Panc1 (cell line): ENCODE measurements at regions not wholly inside any gene's neighbourhood (a gene's known extent, or its start where the extent isn't known, plus 50 kb on each side); places are given as distances from the start of the nearest gene placed in this dataset.

Source experiments
- ATAC-seq: fragments of 200-7000 bp; cut with Tn5 transposase; 2 replicates; pipeline ENCODE4 v1.9.1; 2020; ENCODE audit warnings: mild to moderate bottlenecking, moderate library complexity
- BruUV-seq: library from RNA; stranded (reverse); fragments of 400-500 nt; replicated peaks from 2 replicates; lab custom pipeline; 2021; lab: Mats Ljungman, UMichigan
- CTCF ChIA-PET: fragments of 300-600 bp; sonication (Branson Sonifier 250); formaldehyde crosslinking; loops from one replicate; lab custom pipeline; 2022; ENCODE audit warnings: antibody characterized with exemption; lab: Charles Lee
- POLR2A ChIA-PET: fragments of 300-600 bp; sonication (Branson Sonifier 250); formaldehyde crosslinking; loops from one replicate; lab custom pipeline; 2022; ENCODE audit warnings: antibody characterized with exemption; lab: Charles Lee
- DNase-seq: peaks from one replicate; pipeline ENCODE4 v3.0.0-alpha.2; 2010; ENCODE audit warnings: low read depth, low spot score
- H3K27ac ChIP-seq: 2 replicates; pipeline ENCODE4 v1.5.1; 2011; ENCODE audit warnings: mild to moderate bottlenecking, low read length, inconsistent platforms
- H3K27me3 ChIP-seq: fragments of 200-500 bp; sonication (Bioruptor generic); 2 replicates; pipeline ENCODE4 v1.6.0; 2014; ENCODE audit warnings: low read length, inconsistent platforms; ENCODE audit not compliant: control insufficient read depth, insufficient read depth
- H3K36me3 ChIP-seq: fragments of 200-500 bp; sonication (Bioruptor generic); 2 replicates; pipeline ENCODE4 v1.5.1; 2014; ENCODE audit warnings: inconsistent platforms, mild to moderate bottlenecking, low read length, moderate library complexity; ENCODE audit not compliant: control insufficient read depth, insufficient read depth
- H3K4me1 ChIP-seq: 2 replicates; pipeline ENCODE4 v1.5.1; 2011; ENCODE audit warnings: inconsistent platforms, mild to moderate bottlenecking, low read length, moderate library complexity; ENCODE audit not compliant: control insufficient read depth, insufficient read depth
- H3K4me3 ChIP-seq, 2 experiments: 2 replicates each; pipeline ENCODE4 v1.5.1; 2011 to 2012; ENCODE audit warnings: low read depth in 2 of 2, low read length in 2 of 2, mild to moderate bottlenecking in 2 of 2, inconsistent platforms in 1 of 2, moderate library complexity in 1 of 2
- H3K9me3 ChIP-seq: fragments of 200-500 bp; sonication (Bioruptor generic); 2 replicates; pipeline ENCODE4 v1.5.1; 2014; ENCODE audit warnings: low read depth, mild to moderate bottlenecking, inconsistent platforms, low read length, moderate library complexity; ENCODE audit not compliant: control insufficient read depth, insufficient read depth
- CTCF ChIP-seq: fragments of 450-650 bp; IDR thresholded peaks from 2 replicates; pipeline ENCODE4 v1.5.1; 2017; ENCODE audit warnings: mild to moderate bottlenecking
- POLR2AphosphoS5 ChIP-seq: IDR thresholded peaks from 2 replicates; pipeline ENCODE4 v1.6.1; 2012; ENCODE audit warnings: mild to moderate bottlenecking, low read depth, low read length, moderate library complexity
- SIN3A ChIP-seq: IDR thresholded peaks from 2 replicates; pipeline ENCODE4 v1.6.1; 2012; ENCODE audit warnings: low read depth, mild to moderate bottlenecking, low read length, moderate library complexity, borderline replicate concordance; ENCODE audit not compliant: insufficient read depth
- TCF7L2 ChIP-seq: IDR thresholded peaks from 2 replicates; pipeline ENCODE4 v1.6.1; 2011; ENCODE audit warnings: mild to moderate bottlenecking, low read depth, low read length, inconsistent platforms
- in situ Hi-C: cut with HindIII; loops from 2 replicates; pipeline ENCODE4 v1.10.0; 2016; ENCODE audit warnings: low sequenced_read_pairs, low pct_unique_long_range_greater_than_20kb
- intact Hi-C: fragments of 100-400 bp; cut with micrococcal nuclease; formaldehyde crosslinking; loops from one replicate; pipeline ENCODE4 v1.10.0; 2022; ENCODE audit not compliant: unreplicated experiment
- TF ChIP-seq, protein P1 (sequence below), 2 experiments: IDR thresholded peaks; 2 replicates each; pipeline ENCODE4 v1.6.1; 2011 to 2012; ENCODE audit warnings: low read depth in 2 of 2, control low read depth in 1 of 2, low read length in 1 of 2, mild to moderate bottlenecking in 1 of 2, moderate library complexity in 1 of 2; ENCODE audit not compliant: insufficient read depth in 1 of 2

DNA sequence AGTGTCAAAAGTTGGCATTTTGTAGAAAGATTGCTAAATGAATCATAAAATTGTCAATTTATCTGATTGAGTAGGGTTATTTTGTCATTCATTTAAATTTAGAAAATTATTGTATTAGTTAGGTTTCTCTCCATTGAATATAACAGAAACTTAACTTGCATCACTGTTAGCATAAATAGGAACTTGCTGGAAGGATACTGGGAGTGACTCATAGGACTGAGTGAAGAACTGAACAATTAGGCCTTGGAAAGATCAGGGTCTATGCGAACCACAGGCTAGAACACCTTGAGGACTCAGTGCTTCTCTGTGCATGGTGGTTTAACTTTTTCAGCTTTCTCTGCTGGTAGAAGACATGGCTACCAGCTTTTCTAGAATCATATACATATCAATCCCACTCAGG lies 67.7 kb upstream of the IFNGR1 start:
- no peak for ATAC-seq
- no TSS peak for BruUV-seq
- no peak overlapping the region for H3K4me3 ChIP-seq
- CTCF ChIA-PET = no interaction called here
- no peak for TF ChIP-seq CTCF
- TF ChIP-seq POLR2AphosphoS5 = no peak
- TF ChIP-seq, protein P1, sequence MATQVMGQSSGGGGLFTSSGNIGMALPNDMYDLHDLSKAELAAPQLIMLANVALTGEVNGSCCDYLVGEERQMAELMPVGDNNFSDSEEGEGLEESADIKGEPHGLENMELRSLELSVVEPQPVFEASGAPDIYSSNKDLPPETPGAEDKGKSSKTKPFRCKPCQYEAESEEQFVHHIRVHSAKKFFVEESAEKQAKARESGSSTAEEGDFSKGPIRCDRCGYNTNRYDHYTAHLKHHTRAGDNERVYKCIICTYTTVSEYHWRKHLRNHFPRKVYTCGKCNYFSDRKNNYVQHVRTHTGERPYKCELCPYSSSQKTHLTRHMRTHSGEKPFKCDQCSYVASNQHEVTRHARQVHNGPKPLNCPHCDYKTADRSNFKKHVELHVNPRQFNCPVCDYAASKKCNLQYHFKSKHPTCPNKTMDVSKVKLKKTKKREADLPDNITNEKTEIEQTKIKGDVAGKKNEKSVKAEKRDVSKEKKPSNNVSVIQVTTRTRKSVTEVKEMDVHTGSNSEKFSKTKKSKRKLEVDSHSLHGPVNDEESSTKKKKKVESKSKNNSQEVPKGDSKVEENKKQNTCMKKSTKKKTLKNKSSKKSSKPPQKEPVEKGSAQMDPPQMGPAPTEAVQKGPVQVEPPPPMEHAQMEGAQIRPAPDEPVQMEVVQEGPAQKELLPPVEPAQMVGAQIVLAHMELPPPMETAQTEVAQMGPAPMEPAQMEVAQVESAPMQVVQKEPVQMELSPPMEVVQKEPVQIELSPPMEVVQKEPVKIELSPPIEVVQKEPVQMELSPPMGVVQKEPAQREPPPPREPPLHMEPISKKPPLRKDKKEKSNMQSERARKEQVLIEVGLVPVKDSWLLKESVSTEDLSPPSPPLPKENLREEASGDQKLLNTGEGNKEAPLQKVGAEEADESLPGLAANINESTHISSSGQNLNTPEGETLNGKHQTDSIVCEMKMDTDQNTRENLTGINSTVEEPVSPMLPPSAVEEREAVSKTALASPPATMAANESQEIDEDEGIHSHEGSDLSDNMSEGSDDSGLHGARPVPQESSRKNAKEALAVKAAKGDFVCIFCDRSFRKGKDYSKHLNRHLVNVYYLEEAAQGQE (IDR thresholded peaks at IDR 0.05; ENCODE audit: insufficient read depth in 1 of 2, low read depth in 2 of 2, low read length in 1 of 2) = no peak
- no peak for TF ChIP-seq TCF7L2
- TF ChIP-seq SIN3A = no peak
- H3K27ac ChIP-seq = no peak overlapping the region
- no peaks in the 10 kb centered on the region for H3K4me1 ChIP-seq
- intact Hi-C loops (no loop called here), in situ Hi-C loops (no loop called here)
- no peaks in the 10 kb centered on the region for H3K27me3 ChIP-seq
- DNase-seq = no peak
- no peaks in the 10 kb centered on the region for H3K9me3 ChIP-seq
- no peaks in the 10 kb centered on the region for H3K36me3 ChIP-seq
- POLR2A ChIA-PET = no interaction called here

DNA sequence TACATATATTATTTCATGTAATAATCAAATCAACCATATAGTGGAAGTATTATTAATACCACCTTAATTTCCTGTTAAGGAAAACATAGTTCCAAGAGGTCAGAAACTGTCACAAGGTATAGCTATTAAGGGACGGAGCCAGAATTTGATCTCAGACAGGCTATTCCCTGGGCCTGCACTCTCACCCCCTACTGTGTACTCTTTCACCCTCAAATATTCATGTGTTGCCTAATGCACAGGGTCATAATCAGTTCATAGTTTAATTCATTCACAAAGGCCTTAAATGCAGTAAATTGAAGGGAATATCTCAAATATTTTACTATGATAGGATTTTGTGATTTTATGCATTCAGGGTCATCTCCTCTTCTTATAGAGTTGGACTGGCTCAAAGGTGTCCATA lies 67.2 kb upstream of the IFNGR1 start:
- H3K27ac ChIP-seq = no peak overlapping the region
- intact Hi-C loops = no loop called here
- ChIA-PET CTCF (no interaction called here), POLR2A (no interaction called here)
- TF ChIP-seq SIN3A (no peak), POLR2AphosphoS5 (no peak)
- TF ChIP-seq, protein P1 (IDR thresholded peaks at IDR 0.05; ENCODE audit: insufficient read depth in 1 of 2, low read depth in 2 of 2, low read length in 1 of 2) = no peak
- no TSS peak for BruUV-seq
- no peak overlapping the region for H3K4me3 ChIP-seq
- DNase-seq (no peak), ATAC-seq (no peak)
- H3K9me3 ChIP-seq = no peaks in the 10 kb centered on the region
- in situ Hi-C loops = no loop called here
- H3K36me3 ChIP-seq = no peaks in the 10 kb centered on the region
- no peaks in the 10 kb centered on the region for H3K4me1 ChIP-seq
- no peaks in the 10 kb centered on the region for H3K27me3 ChIP-seq
